GM19193 (cell line): ENCODE measurements at regions not wholly inside any gene's neighbourhood (a gene's known extent, or its start where the extent isn't known, plus 50 kb on each side); places are given as distances from the start of the nearest gene placed in this dataset.

Experiments used
- POLR2A ChIP-seq: IDR thresholded peaks from 4 replicates; pipeline ENCODE4 v1.6.1; 2011; ENCODE audit not compliant: insufficient read depth, insufficient read length; ENCODE audit errors: extremely low read depth

- no peak for TF ChIP-seq POLR2A
These were observed 346.8 kb upstream of the GOLIM4 start for GRCh38 chr3:168442502-168442901.

- no peak for TF ChIP-seq POLR2A
These were observed 340.6 kb upstream of the GOLIM4 start for GRCh38 chr3:168436245-168436724.

- no peak for TF ChIP-seq POLR2A
These were observed 335.8 kb upstream of the GOLIM4 start for GRCh38 chr3:168431491-168431890.

- no peak for TF ChIP-seq POLR2A
These were observed 332.2 kb upstream of the GOLIM4 start for GRCh38 chr3:168427835-168428475.

- TF ChIP-seq POLR2A, result no peak
These were observed 331.4 kb upstream of the GOLIM4 start for GRCh38 chr3:168427156-168427555.

GRCh38 chr3:168425936-168426595 is 330.3 kb upstream of the GOLIM4 start:
- no peak for TF ChIP-seq POLR2A

- no peak for TF ChIP-seq POLR2A
These were observed 328.5 kb upstream of the GOLIM4 start for GRCh38 chr3:168424059-168424734.

- TF ChIP-seq POLR2A, result no peak
These were observed 327.1 kb upstream of the GOLIM4 start for GRCh38 chr3:168422843-168423242.

- no peak for TF ChIP-seq POLR2A
These were observed 323.4 kb upstream of the GOLIM4 start for GRCh38 chr3:168419091-168419490.

GRCh38 chr3:168417016-168417415 is 321.3 kb upstream of the GOLIM4 start:
- TF ChIP-seq POLR2A, result no peak

- TF ChIP-seq POLR2A, result no peak
These were observed 320.7 kb upstream of the GOLIM4 start for GRCh38 chr3:168416446-168416845.

GRCh38 chr3:168414149-168414548 is 318.4 kb upstream of the GOLIM4 start:
- TF ChIP-seq POLR2A, result no peak

- no peak for TF ChIP-seq POLR2A
These were observed 311.7 kb upstream of the GOLIM4 start for GRCh38 chr3:168407381-168407780.

GRCh38 chr3:168405288-168405687 is 309.6 kb upstream of the GOLIM4 start:
- no peak for TF ChIP-seq POLR2A

GRCh38 chr3:168398371-168399025 is 302.8 kb upstream of the GOLIM4 start:
- TF ChIP-seq POLR2A, result no peak
